Suprapubic skin (tissue), 3 donors: ENCODE measurements at regions not wholly inside any gene's neighbourhood (a gene's known extent, or its start where the extent isn't known, plus 50 kb on each side); places are given as distances from the start of the nearest gene placed in this dataset.

Experiments used
- CTCF ChIP-seq, 2 donors: fragments of 200-600 bp in 1 of 2; fragments of 450-650 bp in 1 of 2; sonication (generic) in 1 of 2; IDR thresholded peaks; one replicate each; pipeline ENCODE4 v1.5.1; 2016 to 2019; ENCODE audit warnings: antibody characterized with exemption in 2 of 2, mild to moderate bottlenecking in 1 of 2, moderate library complexity in 1 of 2
- EP300 ChIP-seq: sonication (generic); formaldehyde crosslinking; IDR thresholded peaks from one replicate; pipeline ENCODE4 v1.6.1; 2017; ENCODE audit warnings: antibody characterized with exemption
- POLR2A ChIP-seq, 2 donors: fragments of 450-650 bp; IDR thresholded peaks; one replicate each; pipeline ENCODE4 v1.6.1; 2017; ENCODE audit warnings: antibody characterized with exemption in 2 of 2, mild to moderate bottlenecking in 2 of 2, moderate library complexity in 2 of 2

- TF ChIP-seq CTCF (IDR thresholded peaks at IDR 0.05) (no peak), POLR2A (IDR thresholded peaks at IDR 0.05) (no peak), EP300 (no peak)
Measured at GRCh38 chr5:82881571-82882174, 195.5 kb downstream of the TMEM167A start.
